K562 (cell line): ENCODE measurements at regions not wholly inside any gene's neighbourhood (a gene's known extent, or its start where the extent isn't known, plus 50 kb on each side); places are given as distances from the start of the nearest gene placed in this dataset.

Experiments used
- ATAC-seq: fragments of 200-7000 bp; cut with Tn5 transposase; 3 replicates; pipeline ENCODE4 v1.9.1; 2020; ENCODE audit warnings: moderate library complexity
- BruUV-seq: library from RNA; stranded (reverse); fragments of 400-500 nt; replicated peaks from 2 replicates; lab custom pipeline; 2021; lab: Mats Ljungman, UMichigan
- CTCF ChIA-PET: fragments of 300-600 bp; formaldehyde crosslinking; extraction: SDS; loops from one replicate; lab custom pipeline; 2021; ENCODE audit warnings: low intra/inter-chr PET ratio; lab: Yijun Ruan, JAX
- POLR2A ChIA-PET: fragments of 300-600, 350-650 bp; sonication (Branson Sonifier 250); formaldehyde crosslinking; extraction: SDS; loops from one replicate; lab custom pipeline; 2021; ENCODE audit warnings: antibody characterized with exemption, inconsistent platforms; lab: Yijun Ruan, JAX
- DNase-seq, 4 experiments: peaks; one replicate each; pipeline versions ENCODE4 v3.0.0 to v3.0.0-alpha.2; 2011 to 2018; ENCODE audit warnings: low spot score in 3 of 4, mixed read lengths in 3 of 4; ENCODE audit errors: extremely low read depth in 1 of 4
- FAIRE-seq: peaks from 2 replicates; lab custom pipeline; 2011; peaks lifted over from hg19 to GRCh38; lab: Jason Lieb, UNC
- H2AFZ ChIP-seq: 2 replicates; pipeline ENCODE4 v1.6.0; 2011; ENCODE audit warnings: low read depth, low read length, control low read depth, inconsistent platforms
- H3K27ac ChIP-seq: fragments of 200-600 bp; 3 replicates; pipeline ENCODE4 v1.8.0; 2011; ENCODE audit warnings: low read depth, mild to moderate bottlenecking, control low read depth, inconsistent platforms, low read length, moderate library complexity, mixed read lengths; ENCODE audit errors: extremely low read depth
- H3K27me3 ChIP-seq, 2 experiments: fragments of 300-600 bp in 1 of 2; 2 replicates in 1 of 2; 3 replicates in 1 of 2; pipeline versions ENCODE4 v1.6.0 to v1.8.0; 2011; ENCODE audit warnings: inconsistent platforms in 2 of 2, low read length in 2 of 2, mild to moderate bottlenecking in 1 of 2, mixed read lengths in 1 of 2, moderate library complexity in 1 of 2; ENCODE audit not compliant: control insufficient read depth in 2 of 2, insufficient read depth in 2 of 2
- H3K36me3 ChIP-seq: fragments of 300-600 bp; 3 replicates; pipeline ENCODE4 v1.8.0; 2011; ENCODE audit warnings: mild to moderate bottlenecking, low read length, inconsistent platforms; ENCODE audit not compliant: control insufficient read depth, insufficient read depth
- H3K4me1 ChIP-seq, 2 experiments: fragments of 200-600 bp in 1 of 2; replicated peaks in 1 of 2; 2 replicates in 1 of 2; 3 replicates in 1 of 2; pipeline versions ENCODE4 v1.5.1 to v1.8.0; 2011; ENCODE audit warnings: inconsistent platforms in 2 of 2, low read length in 2 of 2, mild to moderate bottlenecking in 1 of 2, mixed read lengths in 1 of 2, moderate library complexity in 1 of 2; ENCODE audit not compliant: control insufficient read depth in 2 of 2, insufficient read depth in 2 of 2
- H3K4me2 ChIP-seq: 2 replicates; pipeline ENCODE4 v1.6.1; 2011; ENCODE audit warnings: low read length, control low read depth, inconsistent platforms, mixed read lengths; ENCODE audit not compliant: insufficient read depth
- H3K4me3 ChIP-seq: fragments of 200-600 bp; sonication (generic), shearing (Covaris generic); 2 replicates; pipeline ENCODE4 v1.5.1; 2016; ENCODE audit warnings: control low read depth, inconsistent platforms
- H3K79me2 ChIP-seq: fragments of 200-600 bp; 3 replicates; pipeline ENCODE4 v1.8.0; 2011; ENCODE audit warnings: low read length, inconsistent platforms; ENCODE audit not compliant: control insufficient read depth, insufficient read depth
- H3K9ac ChIP-seq, 2 experiments: 2 replicates each; pipeline versions ENCODE4 v1.6.0 to v1.6.1; 2011; ENCODE audit warnings: low read depth in 2 of 2, low read length in 2 of 2, control low read depth in 1 of 2, inconsistent platforms in 1 of 2, mild to moderate bottlenecking in 1 of 2, mixed read lengths in 1 of 2; ENCODE audit not compliant: insufficient read depth in 1 of 2
- H3K9me1 ChIP-seq: one replicate; pipeline ENCODE4 v1.6.0; 2011; ENCODE audit warnings: inconsistent platforms, mild to moderate bottlenecking, low read length, moderate library complexity; ENCODE audit not compliant: control insufficient read depth, insufficient read depth
- H3K9me3 ChIP-seq: replicated peaks from 2 replicates; pipeline ENCODE4 v1.5.1; 2011; ENCODE audit warnings: low read depth, low read length, inconsistent platforms; ENCODE audit not compliant: control insufficient read depth, insufficient read depth
- H4K20me1 ChIP-seq: replicated peaks from 2 replicates; pipeline ENCODE4 v1.6.1; 2011; ENCODE audit warnings: low read length, inconsistent platforms, mixed read lengths; ENCODE audit not compliant: control insufficient read depth, insufficient read depth
- BRF1 ChIP-seq: IDR thresholded peaks from 3 replicates; pipeline ENCODE4 v1.6.1; 2011; ENCODE audit warnings: borderline replicate concordance, mild to moderate bottlenecking; ENCODE audit not compliant: insufficient read length; ENCODE audit errors: extremely low read depth
- DMBX1 ChIP-seq: fragments of 250-450 bp; sonication (Bioruptor Pico); IDR thresholded peaks from 2 replicates; pipeline ENCODE4 v1.8.0; 2022; ENCODE audit warnings: inconsistent platforms, mild to moderate bottlenecking, moderate library complexity, borderline replicate concordance
- DNMT1 ChIP-seq: fragments of 450-650 bp; IDR thresholded peaks from 2 replicates; pipeline ENCODE4 v1.6.1; 2016; ENCODE audit warnings: antibody characterized with exemption, mild to moderate bottlenecking
- FOXP4 ChIP-seq: sonication (generic); formaldehyde crosslinking; IDR thresholded peaks from 2 replicates; pipeline ENCODE4 v1.8.0; 2022; ENCODE audit warnings: mild to moderate bottlenecking, missing genetic modification reagents, borderline replicate concordance
- PHB ChIP-seq: fragments of 250-450 bp; sonication (Bioruptor Pico); IDR thresholded peaks from 2 replicates; pipeline ENCODE4 v1.5.0; 2021
- SOX6 ChIP-seq: fragments of 450-650 bp; IDR thresholded peaks from 2 replicates; pipeline ENCODE4 v1.6.1; 2014; ENCODE audit warnings: mild to moderate bottlenecking
- SRSF1 ChIP-seq: fragments of 200-400 bp; formaldehyde crosslinking; IDR thresholded peaks from 2 replicates; pipeline ENCODE4 v1.6.1; 2017; ENCODE audit warnings: mild to moderate bottlenecking, low read depth, low read length, moderate library complexity
- TAF7 ChIP-seq: fragments of 450-650 bp; IDR thresholded peaks from 2 replicates; pipeline ENCODE4 v1.6.1; 2016; ENCODE audit warnings: missing genetic modification characterization, missing compliant biosample characterization
- TARDBP ChIP-seq: fragments of 450-650 bp; IDR thresholded peaks from 2 replicates; pipeline ENCODE4 v1.6.1; 2016
- TGIF2 ChIP-seq: sonication (generic); formaldehyde crosslinking; IDR thresholded peaks from 2 replicates; pipeline ENCODE4 v1.8.1; 2022; ENCODE audit warnings: mild to moderate bottlenecking, missing genetic modification reagents, moderate library complexity
- TRIM24 ChIP-seq, 2 experiments: fragments of 450-650 bp; IDR thresholded peaks; 2 replicates each; pipeline ENCODE4 v1.6.1; 2016
- ZBTB34 ChIP-seq: fragments of 250-450 bp; sonication (Bioruptor Pico); IDR thresholded peaks from 2 replicates; pipeline ENCODE4 v1.8.0; 2021; ENCODE audit warnings: mild to moderate bottlenecking, moderate library complexity
- ZNF133 ChIP-seq: fragments of 250-450 bp; sonication (Bioruptor Pico); IDR thresholded peaks from 2 replicates; pipeline ENCODE4 v1.4.0; 2020; ENCODE audit warnings: mild to moderate bottlenecking
- ZNF280B ChIP-seq: fragments of 250-450 bp; sonication (Bioruptor Pico); IDR thresholded peaks from 2 replicates; pipeline ENCODE4 v1.5.1; 2021; ENCODE audit warnings: mild to moderate bottlenecking
- ZNF609 ChIP-seq: sonication (generic); formaldehyde crosslinking; IDR thresholded peaks from 2 replicates; pipeline ENCODE4 v1.8.1; 2023; ENCODE audit warnings: missing genetic modification reagents, mild to moderate bottlenecking, borderline replicate concordance
- WGBS: fragments of 100-300 bp; shearing (Covaris generic); methylation state at CpG from one replicate; pipeline ENCODE4 v1.1.6; 2016; ENCODE audit warnings: low coverage, mixed read lengths; ENCODE audit not compliant: insufficient coverage; ENCODE audit errors: missing lambda C conversion rate; 5-methylcytosine and 5-hydroxymethylcytosine counted together
- in situ Hi-C: fragments of 300-500 bp; cut with MboI; formaldehyde crosslinking; loops from 4 replicates; pipeline ENCODE4 v1.15.0; 2018; ENCODE audit warnings: inconsistent platforms, mixed read lengths
- intact Hi-C: fragments of 100-400 bp; cut with micrococcal nuclease; formaldehyde crosslinking; loops from 2 replicates; pipeline ENCODE4 v1.14.2; 2022

GRCh38 chr10:88172159-88172558, 308.7 kb downstream of the PTEN start:
- WGBS = 0% methylated on average over 1 of the region's 1 CpG
- ChIA-PET POLR2A (no interaction called here), CTCF (no interaction called here)
- H3K79me2 ChIP-seq = no peaks in the 10 kb centered on the region
- DNase-seq = no peak
- no peaks in the 10 kb centered on the region for H3K9me3 ChIP-seq
- no peak for FAIRE-seq
- no peaks in the 10 kb centered on the region for H3K4me1 ChIP-seq
- intact Hi-C loops = no loop called here
- in situ Hi-C loops = no loop called here
- no peak overlapping the region for H3K4me3 ChIP-seq
- no peak overlapping the region for H3K27ac ChIP-seq
- H3K27me3 ChIP-seq = no peaks in the 10 kb centered on the region
- no peak overlapping the region for H3K9ac ChIP-seq
- no TSS peak for BruUV-seq
- no peak overlapping the region for H3K4me2 ChIP-seq
- no peaks in the 10 kb centered on the region for H3K36me3 ChIP-seq
- ATAC-seq = no peak
- H2AFZ ChIP-seq = no peak overlapping the region
- H3K9me1 ChIP-seq = no peaks in the 10 kb centered on the region
- no peaks in the 10 kb centered on the region for H4K20me1 ChIP-seq
- TF ChIP-seq TGIF2 (CRISPR knock-in tag) = no peak
- no peak for TF ChIP-seq SOX6
- TF ChIP-seq DNMT1 = no peak
- no peak for TF ChIP-seq ZBTB34
- no peak for TF ChIP-seq DMBX1 (CRISPR knock-in tag)
- TF ChIP-seq TAF7 = no peak
- TF ChIP-seq BRF1 = no peak
- no peak for TF ChIP-seq PHB (CRISPR knock-in tag)
- no peak for TF ChIP-seq TARDBP
- TF ChIP-seq TRIM24 (IDR thresholded peaks at IDR 0.05) = no peak
- TF ChIP-seq ZNF609 (CRISPR knock-in tag) = no peak
- no peak for TF ChIP-seq SRSF1
- no peak for TF ChIP-seq ZNF280B
- no peak for TF ChIP-seq FOXP4 (CRISPR knock-in tag)
- TF ChIP-seq ZNF133 (CRISPR knock-in tag) = no peak
